ENCODE measurements at regions not wholly inside any gene's neighbourhood (a gene's known extent, or its start where the extent isn't known, plus 50 kb on each side); places are given as distances from the start of the nearest gene placed in this dataset.
A peak's percentile ranks its signal among the peaks of the same experiment; 100 is the strongest.
"Not testable (repeated sequence)": the region's sequence is repeated elsewhere in the genome, so short reads cannot be mapped to it uniquely, and the experiment has no call there.

DNA sequence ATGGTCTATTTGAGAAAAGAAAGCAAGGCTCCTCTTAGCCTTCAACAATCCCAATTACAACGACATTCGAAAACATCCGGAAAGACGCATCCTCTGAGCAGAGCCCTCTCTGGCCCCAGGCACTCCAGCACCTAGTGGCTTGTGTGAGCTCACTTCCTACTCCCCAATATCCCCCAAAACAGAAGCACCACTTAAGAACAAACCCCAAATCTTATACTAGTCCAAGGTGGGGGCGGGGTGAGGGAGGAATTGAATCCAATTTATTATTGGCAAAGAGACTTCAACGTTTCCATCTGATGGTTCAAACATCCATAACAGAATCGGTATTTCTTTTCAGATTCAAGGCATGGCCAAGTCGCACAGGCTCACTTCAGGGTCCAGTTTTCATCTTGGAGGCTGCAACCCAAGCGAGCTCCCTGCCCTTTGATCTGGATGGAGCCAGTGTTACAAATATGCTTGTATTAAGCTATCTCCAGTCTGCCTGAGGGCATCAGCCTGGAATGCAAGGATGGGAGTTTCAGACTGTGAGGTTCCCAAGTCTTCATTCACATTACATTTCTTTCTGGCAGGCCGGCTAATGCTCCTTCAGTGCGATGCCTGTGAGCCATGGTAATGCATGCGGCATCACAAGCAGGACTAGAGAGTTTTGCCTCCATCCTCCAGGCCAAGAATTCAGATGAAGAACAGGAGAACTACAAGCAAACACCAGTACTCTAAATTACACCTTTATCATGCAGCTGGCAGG, 132.5 kb upstream of the FOXN3 start:
- peak in 1 of 2 donors; percentile 13 for DNase-seq (ENCODE audit: low read depth in 2 of 2)
- H3K4me3 ChIP-seq (replicated peaks in 1 of 2; ENCODE audit: low read depth in 2 of 2, low read length in 2 of 2) = no peak overlapping the region
- TF ChIP-seq CTCF (IDR thresholded peaks at IDR 0.05; ENCODE audit: low read depth, low read length) = no peak

DNA sequence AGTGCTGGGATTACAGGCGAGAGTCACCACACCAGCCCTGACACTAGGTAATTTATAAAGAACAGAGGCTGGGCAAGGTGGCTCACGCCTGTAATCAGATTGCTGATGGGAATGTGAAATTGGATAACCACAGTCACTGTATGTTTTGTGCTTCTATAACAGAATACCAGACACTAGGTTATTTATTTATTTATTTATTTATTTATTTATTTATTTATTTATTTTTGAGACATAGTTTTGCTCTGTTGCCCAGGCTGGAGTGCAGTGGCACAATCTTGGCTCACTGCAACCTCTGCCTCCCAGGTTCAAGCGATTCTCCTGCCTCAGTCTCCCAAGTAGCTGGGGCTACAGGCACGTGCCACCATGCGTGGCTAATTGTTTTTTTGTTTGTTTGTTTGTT, 130.0 kb upstream of the FOXN3 start:
- H3K4me3 ChIP-seq (replicated peaks in 1 of 2; ENCODE audit: low read depth in 2 of 2, low read length in 2 of 2); DNase-seq (ENCODE audit: low read depth in 2 of 2): not testable (repeated sequence)

- TF ChIP-seq CTCF (IDR thresholded peaks at IDR 0.05; ENCODE audit: low read depth, low read length) = no peak
- no peak overlapping the region for H3K4me3 ChIP-seq (replicated peaks in 1 of 2; ENCODE audit: low read depth in 2 of 2, low read length in 2 of 2)
- peak in 1 of 2 donors; percentile 67 for DNase-seq (ENCODE audit: low read depth in 2 of 2)
Measured at GRCh38 chr14:89544636-89545301, 127.7 kb upstream of the FOXN3 start.

- no peak overlapping the region for H3K4me3 ChIP-seq (replicated peaks in 1 of 2; ENCODE audit: low read depth in 2 of 2, low read length in 2 of 2)
- peak in 1 of 2 donors; percentile 16 for DNase-seq (ENCODE audit: low read depth in 2 of 2)
- TF ChIP-seq CTCF (IDR thresholded peaks at IDR 0.05; ENCODE audit: low read depth, low read length) = no peak
Measured at GRCh38 chr14:89543425-89543790, 126.4 kb upstream of the FOXN3 start.

- TF ChIP-seq CTCF (IDR thresholded peaks at IDR 0.05; ENCODE audit: low read depth, low read length) = no peak
- H3K4me3 ChIP-seq (replicated peaks in 1 of 2; ENCODE audit: low read depth in 2 of 2, low read length in 2 of 2) = no peak overlapping the region
- no peak for DNase-seq (ENCODE audit: low read depth in 2 of 2)
Measured at GRCh38 chr14:89542786-89543424, 125.9 kb upstream of the FOXN3 start.

- no peak overlapping the region for H3K4me3 ChIP-seq (replicated peaks in 1 of 2; ENCODE audit: low read depth in 2 of 2, low read length in 2 of 2)
- DNase-seq (ENCODE audit: low read depth in 2 of 2) = peak; percentile 50 to 92
- no peak for TF ChIP-seq CTCF (IDR thresholded peaks at IDR 0.05; ENCODE audit: low read depth, low read length)
Measured at GRCh38 chr14:89540830-89541470, 123.9 kb upstream of the FOXN3 start.

Measured in cardiac fibroblast (primary cell).